ENCODE measurements at regions not wholly inside any gene's neighbourhood (a gene's known extent, or its start where the extent isn't known, plus 50 kb on each side); places are given as distances from the start of the nearest gene placed in this dataset.

DNA sequence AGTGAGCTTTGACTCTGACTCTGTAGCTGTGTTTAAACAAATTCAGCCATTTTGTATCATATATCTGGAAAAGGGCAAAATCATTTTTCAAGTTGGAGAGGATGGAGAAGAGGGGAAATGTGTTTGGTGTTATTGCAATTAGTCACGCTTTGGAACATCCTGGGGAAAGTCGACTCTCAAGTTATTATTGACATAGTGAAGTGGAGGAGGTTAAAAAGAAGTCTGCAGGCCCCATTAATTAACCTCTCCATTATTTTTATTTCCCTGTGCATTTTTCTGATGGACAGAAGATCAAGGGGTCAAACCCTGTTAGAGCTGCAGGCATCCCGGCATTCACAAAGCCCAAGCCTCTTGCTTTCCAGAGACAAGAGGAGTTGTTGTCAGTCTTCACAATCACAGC lies 132.6 kb downstream of the TEX36 start:
- Histone ChIP-seq H3K36me3 (ENCODE audit: control insufficient read depth in 2 of 2, extremely low read depth in 1 of 2, insufficient read depth in 2 of 2, low read length in 2 of 2) (no peaks in the 10 kb centered on the region), H2AFZ (ENCODE audit: low read depth, low read length) (peak overlapping the region; percentile 79), H3K4me1 (ENCODE audit: control insufficient read depth, extremely low read depth, insufficient read depth, low read length) (peaks cover 22% of the 10 kb centered on the region), H3K79me2 (ENCODE audit: control insufficient read depth, insufficient read depth, low read length) (no peaks in the 10 kb centered on the region), H3K27ac (ENCODE audit: insufficient read depth, low read depth, low read length) (peak overlapping the region; percentile 73), H3K4me3 (replicated peaks in 1 of 3; ENCODE audit: insufficient read depth in 1 of 3, low read depth in 1 of 3, low read length in 3 of 3) (no peak overlapping the region), H3K9me3 (replicated peaks; ENCODE audit: control insufficient read depth, insufficient read depth, low read length) (no peaks in the 10 kb centered on the region), H3K4me2 (ENCODE audit: insufficient read depth, low read length) (peak overlapping the region; percentile 38), H3K9ac (replicated peaks; ENCODE audit: extremely low read depth, insufficient read depth, low read length) (no peak overlapping the region), H4K20me1 (replicated peaks; ENCODE audit: control insufficient read depth, extremely low read depth, insufficient read depth, low read length) (no peaks in the 10 kb centered on the region), H3K27me3 (ENCODE audit: control insufficient read depth in 2 of 2, insufficient read depth in 2 of 2, low read length in 2 of 2) (no peaks in the 10 kb centered on the region), H3K9me1 (replicated peaks; ENCODE audit: control insufficient read depth, extremely low read depth, insufficient read depth, low read length) (no peaks in the 10 kb centered on the region)
- TF ChIP-seq, protein P1, sequence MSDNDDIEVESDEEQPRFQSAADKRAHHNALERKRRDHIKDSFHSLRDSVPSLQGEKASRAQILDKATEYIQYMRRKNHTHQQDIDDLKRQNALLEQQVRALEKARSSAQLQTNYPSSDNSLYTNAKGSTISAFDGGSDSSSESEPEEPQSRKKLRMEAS (IDR thresholded peaks at IDR 0.05; ENCODE audit: insufficient read depth, insufficient read length): no peak
- no peak for TF ChIP-seq EZH2 (IDR thresholded peaks at IDR 0.05; ENCODE audit: borderline replicate concordance, low read depth, low read length, severe bottlenecking)
- TF ChIP-seq, protein P2, sequence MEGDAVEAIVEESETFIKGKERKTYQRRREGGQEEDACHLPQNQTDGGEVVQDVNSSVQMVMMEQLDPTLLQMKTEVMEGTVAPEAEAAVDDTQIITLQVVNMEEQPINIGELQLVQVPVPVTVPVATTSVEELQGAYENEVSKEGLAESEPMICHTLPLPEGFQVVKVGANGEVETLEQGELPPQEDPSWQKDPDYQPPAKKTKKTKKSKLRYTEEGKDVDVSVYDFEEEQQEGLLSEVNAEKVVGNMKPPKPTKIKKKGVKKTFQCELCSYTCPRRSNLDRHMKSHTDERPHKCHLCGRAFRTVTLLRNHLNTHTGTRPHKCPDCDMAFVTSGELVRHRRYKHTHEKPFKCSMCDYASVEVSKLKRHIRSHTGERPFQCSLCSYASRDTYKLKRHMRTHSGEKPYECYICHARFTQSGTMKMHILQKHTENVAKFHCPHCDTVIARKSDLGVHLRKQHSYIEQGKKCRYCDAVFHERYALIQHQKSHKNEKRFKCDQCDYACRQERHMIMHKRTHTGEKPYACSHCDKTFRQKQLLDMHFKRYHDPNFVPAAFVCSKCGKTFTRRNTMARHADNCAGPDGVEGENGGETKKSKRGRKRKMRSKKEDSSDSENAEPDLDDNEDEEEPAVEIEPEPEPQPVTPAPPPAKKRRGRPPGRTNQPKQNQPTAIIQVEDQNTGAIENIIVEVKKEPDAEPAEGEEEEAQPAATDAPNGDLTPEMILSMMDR (IDR thresholded peaks at IDR 0.05; ENCODE audit: extremely low read depth in 1 of 2, insufficient read depth in 1 of 2, low read depth in 1 of 2, low read length in 2 of 2): no peak
- TF ChIP-seq JUN (IDR thresholded peaks at IDR 0.05; ENCODE audit: borderline replicate concordance, insufficient read depth, insufficient read length, low read depth): peak; percentile 79
- peak; percentile 80 for TF ChIP-seq FOS (IDR thresholded peaks at IDR 0.05; ENCODE audit: borderline replicate concordance, insufficient read depth, low read length)
- peak; percentile 75 for TF ChIP-seq GATA2 (IDR thresholded peaks at IDR 0.05; ENCODE audit: insufficient read depth, insufficient read length, low read depth, low read length)
- TF ChIP-seq POLR2AphosphoS5 (IDR thresholded peaks at IDR 0.05; ENCODE audit: insufficient read depth, low read depth, low read length): peak; percentile 87
- peak; percentile 53 for TF ChIP-seq POLR2A (IDR thresholded peaks at IDR 0.05; ENCODE audit: low read depth, low read length)
- no peak for TF ChIP-seq MYC (IDR thresholded peaks at IDR 0.05; ENCODE audit: low read depth, low read length)
- FAIRE-seq (peak; percentile 97), DNase-seq (ENCODE audit: low read depth, low spot score) (peak; percentile 95)
- ChIA-PET POLR2A (interaction anchor here (1.3 kb wide), 1 partner anchor 56 kb away, joined by 5 read pairs; no protein-coding TSS in a partner anchor), CTCF (interaction anchor here (0.6 to 2.0 kb wide), 6 partner anchors 15 to 502 kb away, joined by 3 to 10 read pairs (median 4); no protein-coding TSS in a partner anchor)
- intact Hi-C loops (cut with micrococcal nuclease): loop anchor here (1.0 kb wide), 5 partner anchors 28 to 389 kb away; no protein-coding TSS in a partner anchor
- BruUV-seq (replicated peaks): no TSS peak
- dilution Hi-C loops (cut with MboI; ENCODE audit: extremely low pct_ligation_motif_present, low sequenced_read_pairs): no loop called here
